Astrocyte of the spinal cord (primary cell): ENCODE measurements at regions not wholly inside any gene's neighbourhood (a gene's known extent, or its start where the extent isn't known, plus 50 kb on each side); places are given as distances from the start of the nearest gene placed in this dataset.

Source experiments
- DNase-seq: peaks from one replicate; pipeline ENCODE4 v3.0.0; 2011; ENCODE audit warnings: low read depth, low spot score
- H3K4me3 ChIP-seq: 2 replicates; pipeline ENCODE4 v1.5.1; 2011; ENCODE audit warnings: low read depth, mild to moderate bottlenecking, low read length, moderate library complexity
- in situ Hi-C: cut with HindIII; loops from 2 replicates; pipeline ENCODE4 v1.10.0; 2017; ENCODE audit warnings: low sequenced_read_pairs
- TF ChIP-seq, protein P1 (sequence below): IDR thresholded peaks from 2 replicates; pipeline ENCODE4 v1.5.1; 2012; ENCODE audit warnings: low read depth, mild to moderate bottlenecking, low read length, inconsistent platforms

DNA sequence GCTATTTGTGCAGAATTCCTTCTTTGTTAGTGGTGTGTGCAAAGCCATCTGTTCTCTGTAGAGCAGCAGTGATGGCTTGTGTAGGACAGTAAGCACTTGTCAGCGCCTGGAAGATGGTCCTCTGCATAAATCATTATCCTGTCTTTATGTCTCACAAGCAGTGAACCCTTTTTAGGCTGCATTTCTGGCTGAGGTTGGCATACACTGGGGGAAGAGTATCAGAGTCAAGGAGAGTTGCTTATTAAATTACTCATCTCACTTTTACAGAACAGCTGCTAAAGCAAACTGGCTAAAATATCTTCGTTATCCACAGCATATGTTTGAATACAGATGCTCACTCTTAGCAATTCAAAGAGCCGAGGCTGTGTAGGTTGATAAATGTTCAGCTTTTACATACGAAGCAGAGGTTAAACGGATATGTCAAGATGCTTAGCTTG lies 54.6 kb upstream of the NCAM2 start:
- in situ Hi-C loops = no loop called here
- H3K4me3 ChIP-seq = no peak overlapping the region
- DNase-seq = no peak
- TF ChIP-seq, protein P1, sequence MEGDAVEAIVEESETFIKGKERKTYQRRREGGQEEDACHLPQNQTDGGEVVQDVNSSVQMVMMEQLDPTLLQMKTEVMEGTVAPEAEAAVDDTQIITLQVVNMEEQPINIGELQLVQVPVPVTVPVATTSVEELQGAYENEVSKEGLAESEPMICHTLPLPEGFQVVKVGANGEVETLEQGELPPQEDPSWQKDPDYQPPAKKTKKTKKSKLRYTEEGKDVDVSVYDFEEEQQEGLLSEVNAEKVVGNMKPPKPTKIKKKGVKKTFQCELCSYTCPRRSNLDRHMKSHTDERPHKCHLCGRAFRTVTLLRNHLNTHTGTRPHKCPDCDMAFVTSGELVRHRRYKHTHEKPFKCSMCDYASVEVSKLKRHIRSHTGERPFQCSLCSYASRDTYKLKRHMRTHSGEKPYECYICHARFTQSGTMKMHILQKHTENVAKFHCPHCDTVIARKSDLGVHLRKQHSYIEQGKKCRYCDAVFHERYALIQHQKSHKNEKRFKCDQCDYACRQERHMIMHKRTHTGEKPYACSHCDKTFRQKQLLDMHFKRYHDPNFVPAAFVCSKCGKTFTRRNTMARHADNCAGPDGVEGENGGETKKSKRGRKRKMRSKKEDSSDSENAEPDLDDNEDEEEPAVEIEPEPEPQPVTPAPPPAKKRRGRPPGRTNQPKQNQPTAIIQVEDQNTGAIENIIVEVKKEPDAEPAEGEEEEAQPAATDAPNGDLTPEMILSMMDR = no peak

- in situ Hi-C loops = no loop called here
Observed at GRCh38 chr21:20944139-20944538, 54.1 kb upstream of the NCAM2 start.

GRCh38 chr21:20946701-20947100 lies 51.5 kb upstream of the NCAM2 start:
- DNase-seq = no peak
- in situ Hi-C loops = no loop called here

More at GRCh38 chr21:20944139-20944538, 54.1 kb upstream of the NCAM2 start:
- TF ChIP-seq, protein P1 = no peak
- DNase-seq = no peak
- H3K4me3 ChIP-seq = no peak overlapping the region

More at GRCh38 chr21:20946701-20947100, 51.5 kb upstream of the NCAM2 start:
- no peak overlapping the region for H3K4me3 ChIP-seq
- TF ChIP-seq, protein P1 = no peak
